ENCODE measurements at regions not wholly inside any gene's neighbourhood (a gene's known extent, or its start where the extent isn't known, plus 50 kb on each side); places are given as distances from the start of the nearest gene placed in this dataset.

DNA sequence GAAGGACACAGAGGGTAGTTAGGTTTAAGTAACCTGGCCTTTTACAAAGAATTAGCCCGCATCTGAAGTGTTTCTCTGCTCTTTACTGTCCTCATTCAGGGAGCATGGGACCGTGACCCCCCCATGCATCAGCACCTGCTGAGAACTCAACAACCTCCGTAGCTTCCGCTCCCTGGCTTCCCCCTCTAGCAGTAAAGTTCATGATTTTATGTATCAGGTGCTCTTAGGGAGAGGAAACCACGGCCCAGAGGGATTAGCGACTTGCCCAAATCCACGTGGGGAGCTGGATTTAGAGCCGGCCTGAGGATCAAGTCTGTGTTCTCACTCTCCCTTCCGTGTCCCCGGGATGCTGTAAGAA is 284.6 kb upstream of the GATB start:
- H3K36me3 ChIP-seq (ENCODE audit: low read depth), result no peaks in the 10 kb centered on the region
- H3K9me3 ChIP-seq (ENCODE audit: severe bottlenecking), result no peaks in the 10 kb centered on the region
- H3K4me1 ChIP-seq (ENCODE audit: insufficient read depth, poor library complexity, severe bottlenecking), result no peaks in the 10 kb centered on the region
- ATAC-seq (ENCODE audit: low read depth) (no peak), DNase-seq (ENCODE audit: low spot score) (no peak)
- no peak overlapping the region for H3K4me3 ChIP-seq (ENCODE audit: severe bottlenecking)
- H3K27ac ChIP-seq (ENCODE audit: poor library complexity, severe bottlenecking), result no peak overlapping the region
- TF ChIP-seq, protein P1, sequence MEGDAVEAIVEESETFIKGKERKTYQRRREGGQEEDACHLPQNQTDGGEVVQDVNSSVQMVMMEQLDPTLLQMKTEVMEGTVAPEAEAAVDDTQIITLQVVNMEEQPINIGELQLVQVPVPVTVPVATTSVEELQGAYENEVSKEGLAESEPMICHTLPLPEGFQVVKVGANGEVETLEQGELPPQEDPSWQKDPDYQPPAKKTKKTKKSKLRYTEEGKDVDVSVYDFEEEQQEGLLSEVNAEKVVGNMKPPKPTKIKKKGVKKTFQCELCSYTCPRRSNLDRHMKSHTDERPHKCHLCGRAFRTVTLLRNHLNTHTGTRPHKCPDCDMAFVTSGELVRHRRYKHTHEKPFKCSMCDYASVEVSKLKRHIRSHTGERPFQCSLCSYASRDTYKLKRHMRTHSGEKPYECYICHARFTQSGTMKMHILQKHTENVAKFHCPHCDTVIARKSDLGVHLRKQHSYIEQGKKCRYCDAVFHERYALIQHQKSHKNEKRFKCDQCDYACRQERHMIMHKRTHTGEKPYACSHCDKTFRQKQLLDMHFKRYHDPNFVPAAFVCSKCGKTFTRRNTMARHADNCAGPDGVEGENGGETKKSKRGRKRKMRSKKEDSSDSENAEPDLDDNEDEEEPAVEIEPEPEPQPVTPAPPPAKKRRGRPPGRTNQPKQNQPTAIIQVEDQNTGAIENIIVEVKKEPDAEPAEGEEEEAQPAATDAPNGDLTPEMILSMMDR (IDR thresholded peaks at IDR 0.05; ENCODE audit: poor library complexity, severe bottlenecking), result no peak
- H3K27me3 ChIP-seq (ENCODE audit: insufficient read depth, poor library complexity, severe bottlenecking), result no peaks in the 10 kb centered on the region

DNA sequence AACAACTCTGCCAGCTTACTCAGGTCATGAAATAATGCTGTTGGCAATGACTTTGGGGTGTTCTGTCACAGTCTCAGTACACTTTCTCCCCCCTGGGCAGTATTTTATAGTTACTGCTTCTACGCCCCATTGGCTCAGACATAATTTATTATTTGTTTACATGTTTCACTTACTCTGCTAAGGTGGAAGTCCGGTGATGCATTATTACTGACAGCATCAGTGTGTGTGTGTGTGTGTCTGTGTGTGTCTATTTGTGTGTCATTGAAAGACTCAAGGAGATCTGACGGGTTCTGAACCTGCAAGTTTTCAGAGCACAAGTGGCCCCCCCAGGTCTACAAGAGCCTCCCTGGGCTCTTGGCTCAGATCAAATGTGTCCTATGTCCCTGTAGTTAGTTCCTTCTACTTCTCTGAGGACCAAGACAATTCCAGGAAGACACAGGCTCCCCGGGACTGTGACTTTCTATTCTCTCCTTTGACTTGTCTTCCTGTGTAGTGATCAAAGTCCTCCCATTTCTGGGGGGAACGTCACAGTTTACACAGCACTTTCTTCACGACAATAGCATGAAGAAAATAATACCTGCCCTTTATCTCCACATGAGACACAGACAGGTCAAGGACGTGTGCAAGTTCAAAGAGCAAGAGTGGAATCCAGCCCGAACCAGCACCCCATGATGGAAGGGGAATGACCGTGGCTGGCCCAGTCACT is 283.7 kb upstream of the GATB start:
- Histone ChIP-seq H3K9me3 (ENCODE audit: severe bottlenecking) (no peaks in the 10 kb centered on the region), H3K4me1 (ENCODE audit: insufficient read depth, poor library complexity, severe bottlenecking) (no peaks in the 10 kb centered on the region), H3K4me3 (ENCODE audit: severe bottlenecking) (no peak overlapping the region), H3K27ac (ENCODE audit: poor library complexity, severe bottlenecking) (no peak overlapping the region), H3K27me3 (ENCODE audit: insufficient read depth, poor library complexity, severe bottlenecking) (no peaks in the 10 kb centered on the region), H3K36me3 (ENCODE audit: low read depth) (no peaks in the 10 kb centered on the region)
- DNase-seq (ENCODE audit: low spot score) (no peak), ATAC-seq (ENCODE audit: low read depth) (no peak)
- TF ChIP-seq, protein P1 (IDR thresholded peaks at IDR 0.05; ENCODE audit: poor library complexity, severe bottlenecking), result no peak

DNA sequence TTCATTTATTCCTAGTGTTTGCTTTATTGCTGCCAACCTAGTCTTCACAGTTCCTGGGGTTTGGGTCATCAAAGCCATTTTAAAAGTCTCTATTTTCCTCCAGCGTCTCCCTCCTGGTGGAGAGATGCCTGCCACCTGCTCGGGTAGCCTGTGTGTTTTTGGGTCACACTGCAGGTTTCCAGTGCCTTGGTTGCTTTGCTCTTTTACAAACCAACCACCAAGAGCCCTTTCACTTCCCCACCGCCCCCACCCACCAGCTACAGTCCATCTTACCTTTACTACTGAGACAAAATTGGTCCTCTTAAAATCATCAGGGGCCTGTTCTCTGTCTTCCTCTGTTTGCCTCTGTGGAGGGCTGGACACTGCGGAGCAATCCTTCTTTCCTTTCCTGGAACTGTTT is 280.5 kb upstream of the GATB start:
- DNase-seq (ENCODE audit: low spot score) (no peak), ATAC-seq (ENCODE audit: low read depth) (no peak)
- Histone ChIP-seq H3K27ac (ENCODE audit: poor library complexity, severe bottlenecking) (no peak overlapping the region), H3K36me3 (ENCODE audit: low read depth) (no peaks in the 10 kb centered on the region), H3K4me3 (ENCODE audit: severe bottlenecking) (no peak overlapping the region), H3K27me3 (ENCODE audit: insufficient read depth, poor library complexity, severe bottlenecking) (no peaks in the 10 kb centered on the region), H3K4me1 (ENCODE audit: insufficient read depth, poor library complexity, severe bottlenecking) (no peaks in the 10 kb centered on the region), H3K9me3 (ENCODE audit: severe bottlenecking) (no peaks in the 10 kb centered on the region)
- TF ChIP-seq, protein P1 (IDR thresholded peaks at IDR 0.05; ENCODE audit: poor library complexity, severe bottlenecking), result no peak

DNA sequence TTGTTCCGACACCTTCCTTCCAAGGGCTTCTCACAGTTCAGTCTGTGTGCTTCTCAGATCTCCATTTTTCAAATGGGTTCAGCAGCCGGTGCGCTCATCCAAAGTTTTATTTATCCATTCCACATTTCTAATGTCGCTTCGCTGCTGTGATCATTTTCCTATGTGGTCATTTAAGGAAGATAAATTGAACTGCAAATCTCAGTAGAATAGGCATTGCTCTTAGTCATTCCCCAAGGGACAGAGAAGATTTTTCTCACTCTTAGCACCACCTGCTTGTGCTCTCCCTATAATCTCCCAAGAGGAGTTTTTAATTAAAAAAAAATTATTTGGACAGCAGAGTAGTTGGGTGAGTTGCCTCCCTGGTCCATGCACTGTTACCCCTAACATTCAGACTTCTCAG is 278.9 kb upstream of the GATB start:
- Histone ChIP-seq H3K36me3 (ENCODE audit: low read depth) (no peaks in the 10 kb centered on the region), H3K27me3 (ENCODE audit: insufficient read depth, poor library complexity, severe bottlenecking) (no peaks in the 10 kb centered on the region)
- TF ChIP-seq, protein P1 (IDR thresholded peaks at IDR 0.05; ENCODE audit: poor library complexity, severe bottlenecking), result no peak

DNA sequence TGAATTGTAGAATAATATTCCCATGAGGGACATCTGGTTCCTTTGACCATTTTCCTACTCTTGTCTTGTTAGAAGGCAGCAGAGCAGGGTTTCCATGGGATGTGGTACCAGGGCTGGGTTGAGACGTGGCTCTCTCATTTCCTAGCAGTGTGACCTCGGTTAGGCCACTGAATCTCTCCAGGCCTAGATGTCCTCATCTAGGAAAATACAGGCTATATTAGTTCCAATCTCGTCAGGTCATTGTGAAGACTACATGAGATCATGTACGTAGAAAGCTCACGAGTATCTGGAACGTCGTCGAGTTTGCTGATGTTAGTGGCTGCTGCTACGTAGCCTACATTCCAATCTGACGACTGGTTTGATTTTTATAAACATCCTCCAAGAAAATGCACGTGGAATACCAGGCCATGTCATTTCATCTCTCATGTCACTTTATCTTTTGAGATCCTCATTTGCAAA is 278.2 kb upstream of the GATB start:
- DNase-seq (ENCODE audit: low spot score) (no peak), ATAC-seq (ENCODE audit: low read depth) (no peak)
- H3K36me3 ChIP-seq (ENCODE audit: low read depth), result no peaks in the 10 kb centered on the region
- H3K9me3 ChIP-seq (ENCODE audit: severe bottlenecking), result no peaks in the 10 kb centered on the region
- no peak overlapping the region for H3K27ac ChIP-seq (ENCODE audit: poor library complexity, severe bottlenecking)
- no peak overlapping the region for H3K4me3 ChIP-seq (ENCODE audit: severe bottlenecking)
- no peaks in the 10 kb centered on the region for H3K27me3 ChIP-seq (ENCODE audit: insufficient read depth, poor library complexity, severe bottlenecking)
- no peaks in the 10 kb centered on the region for H3K4me1 ChIP-seq (ENCODE audit: insufficient read depth, poor library complexity, severe bottlenecking)
- TF ChIP-seq, protein P1 (IDR thresholded peaks at IDR 0.05; ENCODE audit: poor library complexity, severe bottlenecking), result no peak

More for the DNA sequence above, 278.9 kb upstream of the GATB start:
- DNase-seq (ENCODE audit: low spot score) (no peak), ATAC-seq (ENCODE audit: low read depth) (no peak)
- H3K27ac ChIP-seq (ENCODE audit: poor library complexity, severe bottlenecking), result no peak overlapping the region
- no peaks in the 10 kb centered on the region for H3K9me3 ChIP-seq (ENCODE audit: severe bottlenecking)
- H3K4me1 ChIP-seq (ENCODE audit: insufficient read depth, poor library complexity, severe bottlenecking), result no peaks in the 10 kb centered on the region
- H3K4me3 ChIP-seq (ENCODE audit: severe bottlenecking), result no peak overlapping the region
